Hepatocyte (in vitro differentiated cells): ENCODE measurements at regions not wholly inside any gene's neighbourhood (a gene's known extent, or its start where the extent isn't known, plus 50 kb on each side); places are given as distances from the start of the nearest gene placed in this dataset.

Experiments
- DNase-seq: peaks from one replicate; pipeline ENCODE4 v3.0.0-alpha.2; 2016; ENCODE audit warnings: low spot score
- H2AFZ ChIP-seq: fragments of 200-600 bp; sonication (generic); 2 replicates; pipeline ENCODE4 v1.6.0; 2016; ENCODE audit warnings: antibody characterized with exemption, mild to moderate bottlenecking
- H3K27ac ChIP-seq: fragments of 200-600 bp; sonication (generic); 2 replicates; pipeline ENCODE4 v1.5.1; 2016; ENCODE audit warnings: mild to moderate bottlenecking
- H3K27me3 ChIP-seq: fragments of 200-600 bp; sonication (generic); 2 replicates; pipeline ENCODE4 v1.6.1; 2016
- H3K36me3 ChIP-seq: fragments of 200-600 bp; sonication (generic); replicated peaks from 2 replicates; pipeline ENCODE4 v1.5.1; 2016; ENCODE audit warnings: low read depth; ENCODE audit not compliant: insufficient read depth
- H3K4me1 ChIP-seq: fragments of 200-600 bp; sonication (generic); 2 replicates; pipeline ENCODE4 v1.5.1; 2016; ENCODE audit warnings: mild to moderate bottlenecking, moderate library complexity; ENCODE audit not compliant: insufficient read depth
- H3K4me2 ChIP-seq: fragments of 200-600 bp; sonication (generic); 2 replicates; pipeline ENCODE4 v1.6.0; 2016
- H3K4me3 ChIP-seq: fragments of 200-600 bp; sonication (generic); 2 replicates; pipeline ENCODE4 v1.5.1; 2016; ENCODE audit warnings: mild to moderate bottlenecking
- H3K79me2 ChIP-seq: fragments of 200-600 bp; sonication (generic); 2 replicates; pipeline ENCODE4 v1.6.0; 2017; ENCODE audit warnings: mild to moderate bottlenecking
- H3K9me2 ChIP-seq: fragments of 200-600 bp; sonication (generic); replicated peaks from 2 replicates; pipeline ENCODE4 v1.6.0; 2017; ENCODE audit warnings: mild to moderate bottlenecking; ENCODE audit not compliant: insufficient read depth
- H3K9me3 ChIP-seq: fragments of 200-600 bp; sonication (generic); 2 replicates; pipeline ENCODE4 v1.5.1; 2016; ENCODE audit warnings: low read depth, mild to moderate bottlenecking
- H4K20me1 ChIP-seq: fragments of 200-600 bp; sonication (generic); 2 replicates; pipeline ENCODE4 v1.6.0; 2016; ENCODE audit warnings: mild to moderate bottlenecking; ENCODE audit not compliant: insufficient read depth, poor library complexity, severe bottlenecking
- EZH2 ChIP-seq: fragments of 200-600 bp; sonication (generic); IDR thresholded peaks from 2 replicates; pipeline ENCODE4 v1.6.1; 2016; ENCODE audit warnings: antibody characterized with exemption, mild to moderate bottlenecking, borderline replicate concordance
- EZH2phosphoT487 ChIP-seq: fragments of 200-600 bp; sonication (generic); IDR thresholded peaks from one replicate; pipeline ENCODE4 v1.6.1; 2018; ENCODE audit warnings: antibody characterized with exemption, mild to moderate bottlenecking, low read depth, moderate library complexity; ENCODE audit not compliant: unreplicated experiment, severe bottlenecking
- WGBS: methylation state at CpG from one replicate; pipeline ENCODE4 v1.1.6; 2016; ENCODE audit warnings: low lambda C conversion rate; ENCODE audit errors: missing lambda C conversion rate; 5-methylcytosine and 5-hydroxymethylcytosine counted together
- TF ChIP-seq, protein P1 (sequence below): fragments of 200-600 bp; sonication (generic); IDR thresholded peaks from 2 replicates; pipeline ENCODE4 v1.5.1; 2016; ENCODE audit warnings: antibody characterized with exemption, mild to moderate bottlenecking; ENCODE audit not compliant: poor library complexity

GRCh38 chr17:65404761-65405160 is 156.7 kb downstream of the AXIN2 start:
- no peak overlapping the region for H3K27ac ChIP-seq
- H4K20me1 ChIP-seq = no peaks in the 10 kb centered on the region
- H3K79me2 ChIP-seq = no peaks in the 10 kb centered on the region
- no peaks in the 10 kb centered on the region for H3K9me2 ChIP-seq
- H3K9me3 ChIP-seq = no peaks in the 10 kb centered on the region
- H3K4me1 ChIP-seq = no peaks in the 10 kb centered on the region
- no peak for DNase-seq
- no peak overlapping the region for H3K4me2 ChIP-seq
- no peaks in the 10 kb centered on the region for H3K27me3 ChIP-seq
- H3K36me3 ChIP-seq = no peaks in the 10 kb centered on the region
- TF ChIP-seq EZH2 (no peak), EZH2phosphoT487 (no peak)
- TF ChIP-seq, protein P1, sequence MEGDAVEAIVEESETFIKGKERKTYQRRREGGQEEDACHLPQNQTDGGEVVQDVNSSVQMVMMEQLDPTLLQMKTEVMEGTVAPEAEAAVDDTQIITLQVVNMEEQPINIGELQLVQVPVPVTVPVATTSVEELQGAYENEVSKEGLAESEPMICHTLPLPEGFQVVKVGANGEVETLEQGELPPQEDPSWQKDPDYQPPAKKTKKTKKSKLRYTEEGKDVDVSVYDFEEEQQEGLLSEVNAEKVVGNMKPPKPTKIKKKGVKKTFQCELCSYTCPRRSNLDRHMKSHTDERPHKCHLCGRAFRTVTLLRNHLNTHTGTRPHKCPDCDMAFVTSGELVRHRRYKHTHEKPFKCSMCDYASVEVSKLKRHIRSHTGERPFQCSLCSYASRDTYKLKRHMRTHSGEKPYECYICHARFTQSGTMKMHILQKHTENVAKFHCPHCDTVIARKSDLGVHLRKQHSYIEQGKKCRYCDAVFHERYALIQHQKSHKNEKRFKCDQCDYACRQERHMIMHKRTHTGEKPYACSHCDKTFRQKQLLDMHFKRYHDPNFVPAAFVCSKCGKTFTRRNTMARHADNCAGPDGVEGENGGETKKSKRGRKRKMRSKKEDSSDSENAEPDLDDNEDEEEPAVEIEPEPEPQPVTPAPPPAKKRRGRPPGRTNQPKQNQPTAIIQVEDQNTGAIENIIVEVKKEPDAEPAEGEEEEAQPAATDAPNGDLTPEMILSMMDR = no peak
- H2AFZ ChIP-seq = no peak overlapping the region
- no peak overlapping the region for H3K4me3 ChIP-seq

- no peaks in the 10 kb centered on the region for H3K4me1 ChIP-seq
- H3K9me3 ChIP-seq = no peaks in the 10 kb centered on the region
- no peak overlapping the region for H2AFZ ChIP-seq
- H3K9me2 ChIP-seq = no peaks in the 10 kb centered on the region
- H3K27ac ChIP-seq = no peak overlapping the region
- 44% methylated on average over 4 of the region's 4 CpGs for WGBS
- no peak for DNase-seq
- no peaks in the 10 kb centered on the region for H3K36me3 ChIP-seq
- no peak overlapping the region for H3K4me2 ChIP-seq
- H4K20me1 ChIP-seq = no peaks in the 10 kb centered on the region
- no peaks in the 10 kb centered on the region for H3K79me2 ChIP-seq
- no peak overlapping the region for H3K4me3 ChIP-seq
- TF ChIP-seq EZH2phosphoT487 (no peak), EZH2 (no peak)
- TF ChIP-seq, protein P1 = no peak
- no peaks in the 10 kb centered on the region for H3K27me3 ChIP-seq
These were observed 157.8 kb downstream of the AXIN2 start for GRCh38 chr17:65403626-65404025.

DNA sequence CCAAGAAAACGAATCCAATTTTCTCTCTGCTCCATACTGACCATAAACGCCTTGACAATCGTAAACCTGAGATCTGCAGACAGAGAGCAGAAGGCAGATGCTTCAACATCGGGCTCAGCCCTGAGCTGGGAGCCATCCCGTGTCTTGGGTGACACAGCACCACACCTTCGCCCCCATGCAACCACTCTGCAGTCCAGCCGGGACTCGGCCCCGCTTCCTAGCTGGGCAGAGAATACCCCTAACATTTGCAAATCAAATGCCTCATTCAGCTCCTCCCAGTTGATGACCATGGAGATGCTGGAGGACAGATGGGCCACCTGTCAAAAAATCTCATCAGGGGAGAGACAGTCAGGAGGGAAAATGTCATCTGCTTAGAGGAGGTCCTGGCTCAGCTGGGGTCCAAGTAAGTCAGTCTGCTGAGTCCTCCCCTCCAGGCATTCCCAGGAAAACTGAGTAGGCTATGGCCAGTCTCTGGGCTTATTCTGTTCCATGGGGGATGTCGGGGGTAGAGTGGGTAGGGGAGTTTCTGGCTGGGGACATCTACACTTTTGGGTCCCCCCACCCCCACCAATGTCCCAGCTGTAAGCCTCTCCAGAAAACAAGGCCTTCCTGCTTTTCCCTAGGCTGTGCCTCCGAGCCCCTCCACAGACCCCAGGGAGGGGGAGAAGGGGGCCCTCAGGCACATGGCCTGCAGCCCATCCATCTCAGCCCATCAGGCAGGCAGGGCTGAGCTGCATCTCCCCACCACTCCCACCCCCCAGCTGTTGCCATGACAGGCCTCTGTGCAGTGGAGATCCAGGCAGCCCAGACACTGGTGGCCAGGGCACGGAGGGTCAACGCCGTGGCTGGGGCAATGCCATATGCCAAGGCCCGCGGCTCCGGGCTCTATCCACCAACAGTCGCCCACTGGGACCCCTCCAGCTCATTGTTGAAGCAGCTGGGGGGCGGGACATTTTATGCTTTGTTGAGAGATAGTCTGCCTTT is 158.6 kb downstream of the AXIN2 start:
- no peak overlapping the region for H3K4me2 ChIP-seq
- no peak for DNase-seq
- no peaks in the 10 kb centered on the region for H3K9me2 ChIP-seq
- no peaks in the 10 kb centered on the region for H4K20me1 ChIP-seq
- no peaks in the 10 kb centered on the region for H3K27me3 ChIP-seq
- H3K4me1 ChIP-seq = no peaks in the 10 kb centered on the region
- no peak overlapping the region for H3K4me3 ChIP-seq
- no peak overlapping the region for H2AFZ ChIP-seq
- H3K9me3 ChIP-seq = no peaks in the 10 kb centered on the region
- WGBS = 90% methylated on average over 19 of the region's 19 CpGs
- H3K36me3 ChIP-seq = no peaks in the 10 kb centered on the region
- H3K27ac ChIP-seq = no peak overlapping the region
- TF ChIP-seq EZH2 (no peak), EZH2phosphoT487 (no peak)
- TF ChIP-seq, protein P1 = no peak
- no peaks in the 10 kb centered on the region for H3K79me2 ChIP-seq
